ENCODE measurements at regions not wholly inside any gene's neighbourhood (a gene's known extent, or its start where the extent isn't known, plus 50 kb on each side); places are given as distances from the start of the nearest gene placed in this dataset.

GRCh38 chr2:226383461-226383860 lies 416.2 kb downstream of the IRS1 start:
- no peak for DNase-seq (ENCODE audit: low read depth in 2 of 2)

- DNase-seq (ENCODE audit: low read depth in 2 of 2) = no peak
These were observed 418.9 kb downstream of the IRS1 start for GRCh38 chr2:226380679-226381078.

- no peak for DNase-seq (ENCODE audit: low read depth in 2 of 2)
These were observed 420.6 kb downstream of the IRS1 start for GRCh38 chr2:226378753-226379705.

- DNase-seq (ENCODE audit: low read depth in 2 of 2) = no peak
These were observed 423.0 kb downstream of the IRS1 start for GRCh38 chr2:226376516-226377180.

- no peak for DNase-seq (ENCODE audit: low read depth in 2 of 2)
These were observed 432.7 kb downstream of the IRS1 start for GRCh38 chr2:226366920-226367319.

GRCh38 chr2:226364217-226364616 lies 435.4 kb downstream of the IRS1 start:
- DNase-seq (ENCODE audit: low read depth in 2 of 2) = no peak

- DNase-seq (ENCODE audit: low read depth in 2 of 2) = no peak
These were observed 436.6 kb downstream of the IRS1 start for GRCh38 chr2:226362980-226363379.

GRCh38 chr2:226360658-226361057 lies 439.0 kb downstream of the IRS1 start:
- DNase-seq (ENCODE audit: low read depth in 2 of 2) = no peak

- DNase-seq (ENCODE audit: low read depth in 2 of 2) = no peak
These were observed 440.9 kb downstream of the IRS1 start for GRCh38 chr2:226358688-226359087.

GRCh38 chr2:226357816-226358215 lies 441.8 kb downstream of the IRS1 start:
- DNase-seq (ENCODE audit: low read depth in 2 of 2) = no peak

- DNase-seq (ENCODE audit: low read depth in 2 of 2) = no peak
These were observed 444.0 kb downstream of the IRS1 start for GRCh38 chr2:226355600-226355999.

GRCh38 chr2:226354434-226354833 lies 445.2 kb downstream of the IRS1 start:
- no peak for DNase-seq (ENCODE audit: low read depth in 2 of 2)

- no peak for DNase-seq (ENCODE audit: low read depth in 2 of 2)
These were observed 446.6 kb downstream of the IRS1 start for GRCh38 chr2:226352941-226353560.

- no peak for DNase-seq (ENCODE audit: low read depth in 2 of 2)
These were observed 447.9 kb downstream of the IRS1 start for GRCh38 chr2:226351711-226352110.

GRCh38 chr2:226339616-226340015 lies 460.0 kb downstream of the IRS1 start:
- DNase-seq (ENCODE audit: low read depth in 2 of 2) = no peak

GRCh38 chr2:226338825-226339224 lies 460.8 kb downstream of the IRS1 start:
- no peak for DNase-seq (ENCODE audit: low read depth in 2 of 2)

GRCh38 chr2:226337941-226338600 lies 461.5 kb downstream of the IRS1 start:
- no peak for DNase-seq (ENCODE audit: low read depth in 2 of 2)

- no peak for DNase-seq (ENCODE audit: low read depth in 2 of 2)
These were observed 463.3 kb downstream of the IRS1 start for GRCh38 chr2:226336283-226336682.

- no peak for DNase-seq (ENCODE audit: low read depth in 2 of 2)
These were observed 464.5 kb downstream of the IRS1 start for GRCh38 chr2:226334981-226335720.

- DNase-seq (ENCODE audit: low read depth in 2 of 2) = no peak
These were observed 466.2 kb downstream of the IRS1 start for GRCh38 chr2:226333388-226333787.

GRCh38 chr2:226330206-226330605 lies 469.4 kb downstream of the IRS1 start:
- no peak for DNase-seq (ENCODE audit: low read depth in 2 of 2)

All from stimulated activated CD8-positive, alpha-beta memory T cell treated with anti-CD3 and anti-CD28 coated beads, Interleukin-15, amount 100 ng/mL, for 48 hours (primary cell).